Right lobe of liver (tissue), 4 donors: ENCODE measurements at regions not wholly inside any gene's neighbourhood (a gene's known extent, or its start where the extent isn't known, plus 50 kb on each side); places are given as distances from the start of the nearest gene placed in this dataset.

Experiments
- CTCF ChIP-seq, 4 donors: fragments of 200-600 bp in 3 of 4; fragments of 450-650 bp in 1 of 4; IDR thresholded peaks; one replicate each; pipeline versions ENCODE4 v1.5.1 to v1.8.0; 2016 to 2022; ENCODE audit warnings: antibody characterized with exemption in 4 of 4, mild to moderate bottlenecking in 2 of 4
- POLR2A ChIP-seq: fragments of 450-650 bp; IDR thresholded peaks from one replicate; pipeline ENCODE4 v1.6.1; 2017; ENCODE audit warnings: antibody characterized with exemption, mild to moderate bottlenecking
- donor health status: DM: no; HTN: no; CAD: no.
- donor health status: DM: no; HTN: no; CAD: no.
- donor health status: DM: no; HTN: yes; CAD: no.

GRCh38 chr5:126368239-126368812 lies 54.9 kb upstream of the GRAMD2B start:
- TF ChIP-seq CTCF (IDR thresholded peaks at IDR 0.05) (no peak), POLR2A (no peak)
